RPMI7951 (cell line): ENCODE measurements at regions not wholly inside any gene's neighbourhood (a gene's known extent, or its start where the extent isn't known, plus 50 kb on each side); places are given as distances from the start of the nearest gene placed in this dataset.

Experiments used
- DNase-seq: peaks from one replicate; pipeline ENCODE4 v3.0.0-alpha.2; 2012; ENCODE audit warnings: low read depth

GRCh38 chr3:157581956-157582636, 78.9 kb upstream of the VEPH1 start:
- DNase-seq = peak; percentile 7

GRCh38 chr3:157581371-157581770, 78.2 kb upstream of the VEPH1 start:
- DNase-seq = no peak

- DNase-seq = no peak
Measured at GRCh38 chr3:157578181-157578580, 75.0 kb upstream of the VEPH1 start.

GRCh38 chr3:157574531-157574930, 71.3 kb upstream of the VEPH1 start:
- no peak for DNase-seq

GRCh38 chr3:157573780-157574378, 70.7 kb upstream of the VEPH1 start:
- peak; percentile 44 for DNase-seq

- peak; percentile 79 for DNase-seq
Measured at GRCh38 chr3:157573281-157573680, 70.1 kb upstream of the VEPH1 start.

- DNase-seq = peak; percentile 70
Measured at GRCh38 chr3:157572559-157573270, 69.5 kb upstream of the VEPH1 start.

GRCh38 chr3:157566596-157566995, 63.4 kb upstream of the VEPH1 start:
- DNase-seq = no peak

- no peak for DNase-seq
Measured at GRCh38 chr3:157559401-157559800, 56.2 kb upstream of the VEPH1 start.
